Activated effector memory CD4-positive, alpha-beta T cell treated with anti-CD3 and anti-CD28 coated beads, Interleukin-2, amount 50 U/mL, for 16 hours (primary cell): ENCODE measurements at regions not wholly inside any gene's neighbourhood (a gene's known extent, or its start where the extent isn't known, plus 50 kb on each side); places are given as distances from the start of the nearest gene placed in this dataset.

ENCODE experiments used
- DNase-seq: peaks from one replicate; pipeline ENCODE4 v3.0.0-alpha.2; 2020

DNA sequence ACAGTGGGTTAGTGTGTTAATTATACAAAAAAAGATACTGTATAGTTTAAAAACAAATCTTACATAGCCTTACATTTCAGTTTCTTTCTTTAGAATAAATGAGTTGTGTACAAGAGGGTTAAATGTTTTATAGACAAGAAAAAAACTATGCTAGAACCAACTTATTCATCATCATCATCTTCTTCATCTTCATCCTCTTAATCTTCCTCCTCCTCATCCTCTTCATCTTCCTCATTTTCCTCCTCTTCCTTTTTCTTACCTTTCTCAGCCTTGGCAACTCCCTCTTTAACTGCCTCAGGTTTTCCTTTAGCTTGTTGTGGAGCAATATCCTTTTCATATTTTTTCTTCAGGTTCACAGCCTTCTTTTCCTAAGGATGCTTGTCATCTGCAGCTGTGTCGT is 53.7 kb downstream of the RPS12 start:
- DNase-seq, result no peak

- no peak for DNase-seq
These were observed 58.6 kb downstream of the RPS12 start for GRCh38 chr6:132872923-132873322.

- DNase-seq, result no peak
These were observed 62.6 kb downstream of the RPS12 start for GRCh38 chr6:132877003-132877402.

- no peak for DNase-seq
These were observed 72.8 kb downstream of the RPS12 start for GRCh38 chr6:132887204-132887603.

DNA sequence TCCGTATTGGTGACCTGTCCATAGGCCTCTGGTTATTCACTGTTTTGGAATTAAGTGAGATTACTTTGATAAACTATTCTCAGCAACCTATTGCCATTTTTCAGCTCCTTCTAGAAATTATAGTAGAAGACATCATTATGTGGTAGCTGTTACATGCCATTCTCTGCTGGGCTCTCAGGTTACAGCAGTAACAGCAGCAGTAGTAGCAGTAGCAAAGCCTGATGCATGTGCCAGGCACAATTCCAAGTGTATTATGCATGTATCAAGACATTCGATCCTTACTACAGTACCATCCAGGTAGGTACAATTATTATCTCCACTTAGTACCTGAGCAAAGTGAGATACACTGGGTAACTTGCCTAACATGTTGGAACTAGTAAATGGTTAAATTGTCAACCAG is 74.3 kb downstream of the RPS12 start:
- DNase-seq, result no peak

DNA sequence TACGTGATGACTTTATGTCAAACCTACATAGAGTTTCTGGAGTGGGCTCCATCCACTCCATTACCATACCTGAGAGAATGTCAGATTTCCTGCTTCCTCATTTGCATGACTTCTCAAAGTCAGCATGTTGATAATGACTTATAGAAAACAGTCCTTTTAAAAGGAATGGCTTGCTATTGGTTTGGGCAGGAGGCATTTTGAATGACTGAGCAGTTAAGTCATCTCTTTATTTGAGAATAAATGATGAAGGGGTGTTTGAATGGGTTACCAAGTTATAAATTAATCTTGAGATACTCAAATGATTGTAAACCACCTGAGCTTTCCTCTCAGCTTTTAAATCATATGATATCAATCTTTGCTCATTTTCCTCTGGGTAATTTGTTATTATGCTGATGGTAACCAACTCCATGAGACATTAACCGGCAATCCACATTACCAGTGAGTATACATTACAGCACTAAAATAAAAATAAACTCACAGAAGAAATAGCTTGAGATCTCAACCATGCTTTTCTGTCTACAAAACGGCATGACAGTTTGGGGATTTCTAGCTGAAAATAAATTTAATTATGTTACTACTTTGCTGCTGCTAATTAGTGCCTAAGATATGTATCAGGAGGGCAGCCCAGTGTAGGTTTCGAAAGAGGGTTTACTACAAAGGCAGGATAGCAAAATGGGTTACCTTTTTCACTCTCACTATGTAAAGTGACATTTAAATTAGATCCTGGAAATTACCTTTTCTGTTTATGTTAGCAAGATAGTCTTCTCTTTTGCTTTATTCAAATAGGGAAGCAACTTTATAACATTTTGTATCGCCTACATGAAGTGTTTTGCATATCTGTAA is 78.8 kb downstream of the RPS12 start:
- DNase-seq, result no peak

GRCh38 chr6:132893772-132894490 is 79.6 kb downstream of the RPS12 start:
- no peak for DNase-seq

DNA sequence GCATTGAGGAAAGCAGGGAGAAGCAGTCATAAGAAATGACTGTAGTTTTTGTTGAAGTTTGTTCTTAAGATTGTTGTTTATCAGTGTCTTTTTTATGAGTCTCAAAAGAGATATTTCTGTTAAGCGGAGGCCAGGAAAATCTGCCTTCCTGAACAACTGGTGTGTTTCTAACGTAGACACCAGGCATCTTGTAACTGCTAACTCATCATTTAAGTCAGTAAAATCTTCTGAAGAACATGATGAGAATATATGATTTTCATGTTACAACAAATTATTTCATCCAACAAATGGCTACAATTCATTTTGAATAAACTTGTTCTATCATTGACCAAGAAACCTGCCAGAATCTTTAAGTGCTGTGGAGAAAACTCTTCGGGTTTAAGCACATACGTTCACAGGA is 84.0 kb downstream of the RPS12 start:
- no peak for DNase-seq

GRCh38 chr6:132900849-132901248 is 86.5 kb downstream of the RPS12 start:
- no peak for DNase-seq

- DNase-seq, result no peak
These were observed 88.5 kb downstream of the RPS12 start for GRCh38 chr6:132902901-132903300.

GRCh38 chr6:132907231-132907630 is 92.9 kb downstream of the RPS12 start:
- DNase-seq, result no peak

DNA sequence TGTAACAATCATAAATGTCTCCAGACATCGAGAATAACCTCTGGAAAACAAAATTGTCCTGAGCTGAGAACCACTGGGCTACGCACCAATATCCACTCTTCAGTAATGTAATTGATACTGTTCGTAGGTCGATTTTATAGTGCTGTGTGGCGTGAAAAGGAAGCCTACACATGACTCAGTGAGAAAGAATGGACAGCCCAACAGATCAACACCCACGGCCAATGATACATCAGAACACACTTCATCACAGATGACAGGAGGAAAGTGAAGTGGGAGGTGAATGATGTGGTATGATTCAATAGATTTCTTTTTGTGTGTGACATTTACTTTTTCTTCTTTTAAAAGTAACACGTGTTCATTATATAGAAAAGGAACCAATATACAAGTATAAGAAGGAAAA is 93.5 kb downstream of the RPS12 start:
- DNase-seq, result no peak

DNA sequence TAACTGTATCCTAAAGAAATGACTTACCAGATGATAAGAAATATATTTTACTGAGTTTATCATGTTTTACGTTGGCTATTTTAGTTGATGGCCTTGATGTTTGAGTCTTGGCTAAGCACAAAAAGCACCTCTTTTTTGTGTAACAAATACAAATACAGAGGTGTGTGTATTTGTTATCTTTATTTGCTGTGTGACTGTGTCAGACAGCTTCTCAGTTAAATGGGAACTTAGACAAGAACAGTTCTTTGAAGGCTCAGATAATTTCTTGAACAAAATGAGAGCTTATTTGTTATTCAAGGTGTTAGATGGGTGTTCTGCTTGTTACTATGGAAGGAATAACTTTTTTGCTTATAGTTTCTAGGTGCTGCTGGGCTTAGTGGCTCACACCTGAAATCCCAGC is 95.4 kb downstream of the RPS12 start:
- no peak for DNase-seq

DNA sequence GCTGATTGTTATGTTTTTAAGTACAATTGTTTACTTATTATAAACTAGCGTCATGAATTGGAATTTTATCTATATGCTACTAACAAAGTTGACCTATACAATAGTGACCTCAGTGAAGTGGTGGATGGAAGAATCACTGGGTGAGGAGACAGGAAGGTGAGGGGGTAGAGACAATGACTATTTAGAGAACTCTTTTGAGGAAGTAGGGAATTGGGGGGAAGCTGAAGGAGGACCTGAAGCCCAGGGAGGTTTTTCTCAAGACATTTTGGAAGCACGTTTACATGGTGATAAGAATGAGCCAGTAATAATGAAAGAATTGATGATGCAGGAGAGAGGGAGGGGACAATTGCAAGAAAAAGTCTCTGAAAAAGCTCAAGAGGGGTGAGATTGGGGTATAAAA is 96.4 kb downstream of the RPS12 start:
- DNase-seq, result no peak

GRCh38 chr6:132919045-132919860 is 104.9 kb downstream of the RPS12 start:
- no peak for DNase-seq

GRCh38 chr6:132927713-132928112 is 113.3 kb downstream of the RPS12 start:
- no peak for DNase-seq

GRCh38 chr6:132929141-132929540 is 114.8 kb downstream of the RPS12 start:
- no peak for DNase-seq

DNA sequence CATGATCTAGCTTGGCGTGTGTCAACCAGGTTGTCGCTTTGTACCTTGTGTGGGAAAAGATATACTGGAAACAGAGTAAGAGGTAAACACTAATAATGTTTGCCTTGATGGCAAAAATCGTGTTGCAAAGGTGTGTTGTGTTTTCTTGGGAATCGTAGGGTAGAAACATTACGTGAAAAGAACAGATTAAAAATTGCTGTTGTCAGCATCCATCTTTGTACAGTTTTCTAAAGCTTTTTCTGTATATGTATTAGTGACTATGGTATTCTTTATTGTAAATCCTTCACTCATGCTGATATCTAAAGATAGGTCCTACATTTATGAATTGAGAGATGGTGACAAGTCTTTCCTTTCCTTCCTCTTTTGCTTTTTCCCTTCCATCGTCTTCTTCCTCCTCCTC is 116.9 kb downstream of the RPS12 start:
- no peak for DNase-seq

DNA sequence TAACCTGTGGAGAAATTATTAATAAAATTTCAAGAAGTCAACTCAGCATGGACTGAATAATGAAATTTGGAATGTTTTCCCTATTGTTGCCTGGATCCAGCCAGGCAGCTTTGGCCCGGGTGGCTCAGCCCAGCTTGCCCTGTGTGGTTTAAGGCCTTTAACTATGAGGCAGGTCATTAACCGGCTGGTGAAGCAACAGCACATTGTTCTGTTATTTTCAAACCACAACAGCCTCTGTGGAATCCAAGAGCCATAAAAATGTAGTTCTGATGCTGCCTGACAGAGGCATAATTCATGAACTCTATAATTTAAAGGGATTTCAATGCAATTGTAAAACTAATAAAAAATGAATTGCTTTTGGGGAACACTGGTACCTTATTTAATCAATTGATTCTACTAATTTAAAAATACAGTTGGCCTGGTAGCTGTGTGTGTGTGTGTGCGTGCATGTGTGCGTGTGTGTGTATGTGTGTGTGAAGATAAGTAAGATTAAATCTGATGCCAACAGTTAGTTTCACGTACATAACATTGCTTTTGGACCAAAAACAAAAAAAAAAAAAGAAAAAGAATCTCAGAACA is 117.7 kb downstream of the RPS12 start:
- no peak for DNase-seq

DNA sequence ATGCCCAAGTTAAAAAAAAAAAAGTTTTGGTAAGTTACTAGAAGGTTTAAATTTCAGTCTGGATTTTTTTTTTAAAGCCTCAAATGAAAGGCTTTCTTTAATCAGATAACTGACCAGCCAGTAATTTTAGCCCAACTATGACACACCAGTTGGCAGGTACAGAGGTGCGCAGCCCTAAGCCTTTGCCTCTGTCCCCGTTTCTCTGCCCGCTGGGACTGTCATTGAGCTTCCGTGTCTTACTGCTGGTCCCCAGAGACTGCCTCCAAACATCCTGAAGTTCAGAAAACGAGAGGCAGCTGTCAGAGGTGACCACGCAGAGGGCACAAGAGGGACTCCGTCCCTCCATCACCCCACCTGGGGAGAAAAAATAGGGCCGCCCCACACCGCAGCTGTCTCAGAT is 118.2 kb downstream of the RPS12 start:
- no peak for DNase-seq

- DNase-seq, result no peak
These were observed 118.7 kb downstream of the RPS12 start for GRCh38 chr6:132933090-132933489.

- DNase-seq, result no peak
These were observed 120.1 kb downstream of the RPS12 start for GRCh38 chr6:132934496-132934895.

- DNase-seq, result no peak
These were observed 122.3 kb downstream of the RPS12 start for GRCh38 chr6:132936646-132937045.
